GM12873 (cell line): ENCODE measurements at regions not wholly inside any gene's neighbourhood (a gene's known extent, or its start where the extent isn't known, plus 50 kb on each side); places are given as distances from the start of the nearest gene placed in this dataset.

ENCODE experiments used
- TF ChIP-seq, protein P1 (sequence below): IDR thresholded peaks from 2 replicates; pipeline ENCODE4 v1.5.1; 2012; ENCODE audit warnings: low read depth, mild to moderate bottlenecking, moderate library complexity, low read length, control low read depth; ENCODE audit not compliant: insufficient read depth; ENCODE audit errors: missing control alignments

DNA sequence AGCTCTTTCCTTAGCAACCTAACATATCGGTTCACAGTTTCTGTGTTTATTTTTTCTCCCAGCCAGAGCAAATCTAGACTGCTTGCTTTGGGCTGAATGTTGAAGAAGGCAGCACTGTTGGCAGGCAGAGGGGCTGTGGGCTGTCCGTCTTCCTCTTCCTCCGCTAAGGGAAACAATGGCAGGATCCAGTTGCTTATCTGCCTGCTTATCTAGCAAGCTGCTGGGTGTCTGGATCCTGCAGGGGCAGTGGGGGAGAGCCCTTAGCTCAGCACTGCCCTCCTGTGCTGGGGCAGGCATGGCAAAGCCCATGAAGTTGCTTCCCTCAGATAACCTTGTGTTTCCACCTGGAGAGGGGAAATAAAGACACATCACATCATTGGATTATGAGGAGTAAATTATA, 92.7 kb upstream of the CD93 start:
- TF ChIP-seq, protein P1, sequence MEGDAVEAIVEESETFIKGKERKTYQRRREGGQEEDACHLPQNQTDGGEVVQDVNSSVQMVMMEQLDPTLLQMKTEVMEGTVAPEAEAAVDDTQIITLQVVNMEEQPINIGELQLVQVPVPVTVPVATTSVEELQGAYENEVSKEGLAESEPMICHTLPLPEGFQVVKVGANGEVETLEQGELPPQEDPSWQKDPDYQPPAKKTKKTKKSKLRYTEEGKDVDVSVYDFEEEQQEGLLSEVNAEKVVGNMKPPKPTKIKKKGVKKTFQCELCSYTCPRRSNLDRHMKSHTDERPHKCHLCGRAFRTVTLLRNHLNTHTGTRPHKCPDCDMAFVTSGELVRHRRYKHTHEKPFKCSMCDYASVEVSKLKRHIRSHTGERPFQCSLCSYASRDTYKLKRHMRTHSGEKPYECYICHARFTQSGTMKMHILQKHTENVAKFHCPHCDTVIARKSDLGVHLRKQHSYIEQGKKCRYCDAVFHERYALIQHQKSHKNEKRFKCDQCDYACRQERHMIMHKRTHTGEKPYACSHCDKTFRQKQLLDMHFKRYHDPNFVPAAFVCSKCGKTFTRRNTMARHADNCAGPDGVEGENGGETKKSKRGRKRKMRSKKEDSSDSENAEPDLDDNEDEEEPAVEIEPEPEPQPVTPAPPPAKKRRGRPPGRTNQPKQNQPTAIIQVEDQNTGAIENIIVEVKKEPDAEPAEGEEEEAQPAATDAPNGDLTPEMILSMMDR: peak; percentile 6

- TF ChIP-seq, protein P1: no peak
Observed at GRCh38 chr20:23174821-23175220, 88.7 kb upstream of the CD93 start.

DNA sequence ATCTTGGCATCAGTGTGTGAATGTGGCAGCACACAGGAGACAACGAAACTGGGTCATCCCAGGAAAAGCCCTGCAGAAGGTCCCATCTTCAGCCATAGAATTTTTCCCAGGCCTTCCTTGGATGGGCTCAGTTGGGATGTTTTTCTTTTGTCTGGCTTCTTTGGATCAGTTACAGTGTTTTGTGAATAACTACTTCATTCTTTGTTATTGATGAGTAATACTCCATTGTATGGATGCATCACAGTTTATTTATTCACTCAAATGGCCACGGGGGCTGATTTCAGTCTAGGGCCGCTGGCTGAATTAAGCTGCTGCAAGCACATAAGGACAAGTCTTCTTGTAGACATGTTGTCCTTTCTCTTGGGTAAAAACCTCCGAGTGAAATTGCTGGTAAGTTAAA, 81.3 kb upstream of the CD93 start:
- TF ChIP-seq, protein P1: no peak

DNA sequence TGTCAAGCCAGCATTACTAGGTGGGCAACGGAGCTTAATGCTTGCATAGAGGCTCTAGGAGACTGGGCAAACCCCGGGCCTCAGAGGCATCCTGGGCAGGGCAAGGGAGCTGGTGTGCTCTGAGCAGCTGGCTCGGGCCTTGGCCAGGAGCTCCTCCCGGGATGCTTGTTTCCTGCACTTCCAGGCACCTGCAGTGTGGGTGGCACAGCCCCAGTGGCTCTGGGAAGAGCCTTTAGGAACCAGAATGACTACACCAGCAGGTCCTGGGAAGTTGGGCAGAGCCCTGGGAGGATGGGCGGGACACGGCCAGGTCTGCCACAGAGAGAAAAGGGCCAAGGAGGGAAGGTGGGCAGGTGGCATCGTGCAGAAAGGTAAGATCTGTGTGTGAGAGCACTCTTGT, 80.4 kb upstream of the CD93 start:
- TF ChIP-seq, protein P1: no peak

GRCh38 chr20:23165964-23166363, 79.8 kb upstream of the CD93 start:
- TF ChIP-seq, protein P1: no peak

GRCh38 chr20:23165307-23165750, 79.2 kb upstream of the CD93 start:
- TF ChIP-seq, protein P1: peak; percentile 24

DNA sequence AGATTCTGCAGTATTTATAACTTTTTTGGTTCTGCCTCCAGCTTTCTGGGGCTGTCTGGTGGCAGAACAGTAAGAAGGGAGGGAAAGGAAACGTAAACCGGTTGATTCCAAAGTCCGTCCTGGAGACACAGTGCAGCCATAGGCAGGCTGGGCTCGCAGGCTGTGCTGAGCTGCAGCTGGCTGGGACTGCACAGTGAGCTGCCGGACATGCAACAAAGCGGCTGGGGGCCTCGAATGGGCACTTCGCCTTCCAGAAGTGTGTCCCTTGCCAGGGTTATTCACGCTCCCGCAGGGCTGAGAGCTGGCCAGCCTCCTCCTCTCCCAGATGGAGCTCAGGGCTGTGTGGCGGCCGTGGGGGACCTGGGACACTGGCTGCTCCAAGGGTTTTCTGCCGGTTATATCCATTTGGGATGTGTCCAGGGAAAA, 78.1 kb upstream of the CD93 start:
- TF ChIP-seq, protein P1: no peak
